ENCODE measurements at regions not wholly inside any gene's neighbourhood (a gene's known extent, or its start where the extent isn't known, plus 50 kb on each side); places are given as distances from the start of the nearest gene placed in this dataset.

DNA sequence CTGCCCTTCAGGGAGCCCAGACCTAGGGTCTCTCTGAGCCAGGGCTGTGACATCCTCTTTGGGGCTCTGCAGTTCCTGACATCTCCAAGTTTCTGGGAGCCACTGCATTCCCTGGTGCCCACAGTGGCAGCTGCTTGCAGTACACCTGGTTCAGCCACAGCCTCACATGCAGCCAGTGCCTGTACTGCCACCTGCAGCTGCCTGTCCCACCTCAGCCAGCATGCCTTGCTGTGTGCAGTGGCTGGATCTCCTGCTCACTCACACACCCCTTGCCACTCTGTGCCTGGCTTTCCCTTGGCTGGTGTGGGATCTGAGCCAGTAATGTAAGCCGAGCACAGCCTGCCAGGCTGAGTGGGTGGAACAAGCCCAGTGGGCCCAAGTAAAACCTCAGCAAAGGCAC, 1288.7 kb downstream of the CNTNAP5 start:
- Histone ChIP-seq H3K27me3 (ENCODE audit: control insufficient read depth, insufficient read depth, low read length) (no peaks in the 10 kb centered on the region), H3K9me3 (ENCODE audit: control insufficient read depth in 2 of 3, insufficient read depth in 1 of 3, low read length in 3 of 3) (no peaks in the 10 kb centered on the region), H3K4me3 (ENCODE audit: low read length in 3 of 3) (no peak overlapping the region), H3K36me3 (ENCODE audit: control insufficient read depth in 2 of 3, insufficient read depth in 3 of 3, low read length in 3 of 3) (no peaks in the 10 kb centered on the region), H3K9ac (ENCODE audit: low read length in 3 of 3) (no peak overlapping the region), H3K27ac (ENCODE audit: low read depth in 2 of 2, low read length in 2 of 2) (no peak overlapping the region), H3K4me1 (ENCODE audit: control insufficient read depth in 2 of 3, insufficient read depth in 2 of 3, low read depth in 1 of 3, low read length in 3 of 3) (no peaks in the 10 kb centered on the region)
- DNase-seq (no peak), FAIRE-seq (no peak)
- TF ChIP-seq, protein P1, sequence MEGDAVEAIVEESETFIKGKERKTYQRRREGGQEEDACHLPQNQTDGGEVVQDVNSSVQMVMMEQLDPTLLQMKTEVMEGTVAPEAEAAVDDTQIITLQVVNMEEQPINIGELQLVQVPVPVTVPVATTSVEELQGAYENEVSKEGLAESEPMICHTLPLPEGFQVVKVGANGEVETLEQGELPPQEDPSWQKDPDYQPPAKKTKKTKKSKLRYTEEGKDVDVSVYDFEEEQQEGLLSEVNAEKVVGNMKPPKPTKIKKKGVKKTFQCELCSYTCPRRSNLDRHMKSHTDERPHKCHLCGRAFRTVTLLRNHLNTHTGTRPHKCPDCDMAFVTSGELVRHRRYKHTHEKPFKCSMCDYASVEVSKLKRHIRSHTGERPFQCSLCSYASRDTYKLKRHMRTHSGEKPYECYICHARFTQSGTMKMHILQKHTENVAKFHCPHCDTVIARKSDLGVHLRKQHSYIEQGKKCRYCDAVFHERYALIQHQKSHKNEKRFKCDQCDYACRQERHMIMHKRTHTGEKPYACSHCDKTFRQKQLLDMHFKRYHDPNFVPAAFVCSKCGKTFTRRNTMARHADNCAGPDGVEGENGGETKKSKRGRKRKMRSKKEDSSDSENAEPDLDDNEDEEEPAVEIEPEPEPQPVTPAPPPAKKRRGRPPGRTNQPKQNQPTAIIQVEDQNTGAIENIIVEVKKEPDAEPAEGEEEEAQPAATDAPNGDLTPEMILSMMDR (IDR thresholded peaks at IDR 0.05; ENCODE audit: borderline replicate concordance, extremely low read depth, insufficient read depth): no peak
- intact Hi-C loops (cut with DNase I): no loop called here

DNA sequence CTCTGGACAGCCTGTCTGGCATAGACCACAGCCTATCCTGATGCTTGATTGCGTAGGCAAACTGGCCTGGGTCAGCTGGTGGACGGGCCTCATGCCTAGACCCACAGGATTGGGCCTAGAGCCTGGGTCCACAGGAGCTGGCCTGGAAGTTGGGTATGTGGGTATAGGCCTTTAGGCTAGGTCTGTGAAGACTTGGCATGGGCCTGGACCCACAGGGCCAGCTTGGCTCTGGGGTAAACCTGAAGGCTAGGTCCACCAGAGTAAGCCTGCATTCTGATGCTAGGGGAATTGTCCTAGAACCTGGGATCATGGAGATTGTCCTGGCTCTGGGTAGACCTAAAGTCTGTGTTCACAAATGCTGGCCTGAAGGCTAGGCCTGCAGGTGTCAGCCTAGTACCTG, 1293.7 kb downstream of the CNTNAP5 start:
- Histone ChIP-seq H3K4me3 (ENCODE audit: low read length in 3 of 3) (no peak overlapping the region), H3K9ac (ENCODE audit: low read length in 3 of 3) (no peak overlapping the region), H3K4me1 (ENCODE audit: control insufficient read depth in 2 of 3, insufficient read depth in 2 of 3, low read depth in 1 of 3, low read length in 3 of 3) (no peaks in the 10 kb centered on the region), H3K36me3 (ENCODE audit: control insufficient read depth in 2 of 3, insufficient read depth in 3 of 3, low read length in 3 of 3) (no peaks in the 10 kb centered on the region), H3K9me3 (ENCODE audit: control insufficient read depth in 2 of 3, insufficient read depth in 1 of 3, low read length in 3 of 3) (no peaks in the 10 kb centered on the region), H3K27me3 (ENCODE audit: control insufficient read depth, insufficient read depth, low read length) (no peaks in the 10 kb centered on the region), H3K27ac (ENCODE audit: low read depth in 2 of 2, low read length in 2 of 2) (no peak overlapping the region)
- no peak for FAIRE-seq
- TF ChIP-seq, protein P1 (IDR thresholded peaks at IDR 0.05; ENCODE audit: borderline replicate concordance, extremely low read depth, insufficient read depth): no peak
- no peak for DNase-seq
- intact Hi-C loops (cut with DNase I): no loop called here

DNA sequence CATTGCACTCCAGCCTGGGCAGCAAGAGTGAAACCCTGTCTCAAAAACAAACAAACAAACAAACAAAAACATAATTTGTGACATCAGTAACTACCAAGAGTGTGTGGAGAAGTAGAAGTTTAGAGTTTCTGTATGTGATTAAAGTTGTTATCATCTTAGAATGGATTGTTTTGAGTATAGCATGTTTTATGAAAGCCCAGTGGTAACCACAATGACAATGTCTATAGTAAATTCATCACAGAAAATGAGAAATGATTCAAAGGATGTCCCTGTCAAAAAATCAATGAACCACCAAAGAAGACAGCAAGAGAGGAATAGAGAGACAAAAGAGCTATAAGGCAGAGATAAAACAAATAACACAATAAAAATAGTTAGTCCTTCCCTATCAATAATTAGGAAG, 1299.2 kb downstream of the CNTNAP5 start:
- H3K9me3 ChIP-seq (ENCODE audit: control insufficient read depth in 2 of 3, insufficient read depth in 1 of 3, low read length in 3 of 3): no peaks in the 10 kb centered on the region
- H3K9ac ChIP-seq (ENCODE audit: low read length in 3 of 3): no peak overlapping the region
- no peaks in the 10 kb centered on the region for H3K36me3 ChIP-seq (ENCODE audit: control insufficient read depth in 2 of 3, insufficient read depth in 3 of 3, low read length in 3 of 3)
- FAIRE-seq: no peak
- H3K4me1 ChIP-seq (ENCODE audit: control insufficient read depth in 2 of 3, insufficient read depth in 2 of 3, low read depth in 1 of 3, low read length in 3 of 3): no peaks in the 10 kb centered on the region
- no peaks in the 10 kb centered on the region for H3K27me3 ChIP-seq (ENCODE audit: control insufficient read depth, insufficient read depth, low read length)
- intact Hi-C loops (cut with DNase I): no loop called here
- no peak overlapping the region for H3K4me3 ChIP-seq (ENCODE audit: low read length in 3 of 3)
- no peak for DNase-seq
- H3K27ac ChIP-seq (ENCODE audit: low read depth in 2 of 2, low read length in 2 of 2): no peak overlapping the region
- TF ChIP-seq, protein P1 (IDR thresholded peaks at IDR 0.05; ENCODE audit: borderline replicate concordance, extremely low read depth, insufficient read depth): no peak

DNA sequence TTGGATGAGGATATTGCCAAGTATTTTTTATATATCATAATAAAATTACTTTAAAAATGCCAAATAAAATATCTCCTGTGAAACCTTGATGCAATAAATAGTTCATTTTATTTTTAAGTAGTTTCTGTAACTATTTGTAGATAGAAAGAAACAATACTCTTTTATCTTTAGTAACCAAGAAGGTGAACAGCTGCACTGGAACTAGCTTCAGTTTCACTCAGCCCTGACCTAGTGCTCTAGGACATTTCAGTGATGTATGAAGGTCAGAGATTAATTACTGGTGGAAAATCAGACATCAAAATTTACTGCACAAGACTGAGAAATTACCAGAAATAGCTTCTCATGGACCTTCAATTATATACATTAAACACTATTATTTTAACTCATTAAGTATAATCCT, 1305.0 kb downstream of the CNTNAP5 start:
- Histone ChIP-seq H3K36me3 (ENCODE audit: control insufficient read depth in 2 of 3, insufficient read depth in 3 of 3, low read length in 3 of 3) (no peaks in the 10 kb centered on the region), H3K9ac (ENCODE audit: low read length in 3 of 3) (no peak overlapping the region), H3K27ac (ENCODE audit: low read depth in 2 of 2, low read length in 2 of 2) (no peak overlapping the region), H3K4me3 (ENCODE audit: low read length in 3 of 3) (no peak overlapping the region), H3K4me1 (ENCODE audit: control insufficient read depth in 2 of 3, insufficient read depth in 2 of 3, low read depth in 1 of 3, low read length in 3 of 3) (no peaks in the 10 kb centered on the region), H3K9me3 (ENCODE audit: control insufficient read depth in 2 of 3, insufficient read depth in 1 of 3, low read length in 3 of 3) (no peaks in the 10 kb centered on the region), H3K27me3 (ENCODE audit: control insufficient read depth, insufficient read depth, low read length) (no peaks in the 10 kb centered on the region)
- TF ChIP-seq, protein P1 (IDR thresholded peaks at IDR 0.05; ENCODE audit: borderline replicate concordance, extremely low read depth, insufficient read depth): no peak
- intact Hi-C loops (cut with DNase I): no loop called here
- no peak for FAIRE-seq
- DNase-seq: no peak
